ENCODE measurements at regions not wholly inside any gene's neighbourhood (a gene's known extent, or its start where the extent isn't known, plus 50 kb on each side); places are given as distances from the start of the nearest gene placed in this dataset.

- ATAC-seq (no peak), DNase-seq (no peak)
- Mint-ChIP-seq H3K4me1 (ENCODE audit: low read depth) (no peaks in the 10 kb centered on the region), H3K9me3 (peaks cover 1% of the 10 kb centered on the region), H3K27ac (no peak overlapping the region), H3K27me3 (no peaks in the 10 kb centered on the region), H3K4me3 (no peak overlapping the region), H3K36me3 (ENCODE audit: low read depth) (no peaks in the 10 kb centered on the region)
- ChIA-PET CTCF (interaction anchor here (1.4 kb wide), 1 partner anchor 25 kb away, joined by 3 read pairs; no protein-coding TSS in a partner anchor), POLR2A (no interaction called here)
- no peak for TF ChIP-seq CTCF (IDR thresholded peaks at IDR 0.05)
- intact Hi-C loops (cut with micrococcal nuclease), result no loop called here
Observed at GRCh38 chr2:7121851-7122250, 204.6 kb downstream of the RNF144A start.

GRCh38 chr2:7127156-7127555 lies 209.9 kb downstream of the RNF144A start:
- H3K4me3 Mint-ChIP-seq, result no peak overlapping the region
- intact Hi-C loops (cut with micrococcal nuclease), result no loop called here
- POLR2A ChIA-PET, result no interaction called here
- H3K27ac Mint-ChIP-seq, result no peak overlapping the region
- no peaks in the 10 kb centered on the region for H3K36me3 Mint-ChIP-seq (ENCODE audit: low read depth)
- no peak for TF ChIP-seq CTCF (IDR thresholded peaks at IDR 0.05)
- CTCF ChIA-PET, result no interaction called here
- H3K4me1 Mint-ChIP-seq (ENCODE audit: low read depth), result no peaks in the 10 kb centered on the region
- DNase-seq, result no peak
- ATAC-seq, result no peak
- H3K9me3 Mint-ChIP-seq, result peaks cover 1% of the 10 kb centered on the region
- no peaks in the 10 kb centered on the region for H3K27me3 Mint-ChIP-seq

- Mint-ChIP-seq H3K9me3 (peaks cover 1% of the 10 kb centered on the region), H3K27me3 (no peaks in the 10 kb centered on the region), H3K36me3 (ENCODE audit: low read depth) (no peaks in the 10 kb centered on the region), H3K4me3 (no peak overlapping the region), H3K27ac (no peak overlapping the region), H3K4me1 (ENCODE audit: low read depth) (no peaks in the 10 kb centered on the region)
- intact Hi-C loops (cut with micrococcal nuclease), result no loop called here
- DNase-seq, result no peak
- no peak for ATAC-seq
- CTCF ChIA-PET, result no interaction called here
- no peak for TF ChIP-seq CTCF (IDR thresholded peaks at IDR 0.05)
- POLR2A ChIA-PET, result no interaction called here
Observed at GRCh38 chr2:7127687-7128086, 210.5 kb downstream of the RNF144A start.

GRCh38 chr2:7131261-7131660 lies 214.0 kb downstream of the RNF144A start:
- no peak for TF ChIP-seq CTCF (IDR thresholded peaks at IDR 0.05)
- peaks cover under 1% of the 10 kb centered on the region for H3K9me3 Mint-ChIP-seq
- H3K27ac Mint-ChIP-seq, result no peak overlapping the region
- H3K36me3 Mint-ChIP-seq (ENCODE audit: low read depth), result no peaks in the 10 kb centered on the region
- no peaks in the 10 kb centered on the region for H3K27me3 Mint-ChIP-seq
- POLR2A ChIA-PET, result no interaction called here
- CTCF ChIA-PET, result interaction anchor here (1.8 kb wide), 1 partner anchor 34 kb away, joined by 4 read pairs; no protein-coding TSS in a partner anchor
- intact Hi-C loops (cut with micrococcal nuclease), result no loop called here
- DNase-seq (no peak), ATAC-seq (no peak)
- H3K4me3 Mint-ChIP-seq, result no peak overlapping the region
- no peaks in the 10 kb centered on the region for H3K4me1 Mint-ChIP-seq (ENCODE audit: low read depth)

- ATAC-seq (no peak), DNase-seq (no peak)
- intact Hi-C loops (cut with micrococcal nuclease), result no loop called here
- CTCF ChIA-PET, result no interaction called here
- Mint-ChIP-seq H3K36me3 (ENCODE audit: low read depth) (no peaks in the 10 kb centered on the region), H3K4me3 (no peak overlapping the region), H3K27me3 (no peaks in the 10 kb centered on the region), H3K4me1 (ENCODE audit: low read depth) (no peaks in the 10 kb centered on the region), H3K9me3 (no peaks in the 10 kb centered on the region), H3K27ac (no peak overlapping the region)
- TF ChIP-seq CTCF (IDR thresholded peaks at IDR 0.05), result no peak
- POLR2A ChIA-PET, result no interaction called here
Observed at GRCh38 chr2:7132753-7133152, 215.5 kb downstream of the RNF144A start.
